ENCODE measurements at regions not wholly inside any gene's neighbourhood (a gene's known extent, or its start where the extent isn't known, plus 50 kb on each side); places are given as distances from the start of the nearest gene placed in this dataset.

DNA sequence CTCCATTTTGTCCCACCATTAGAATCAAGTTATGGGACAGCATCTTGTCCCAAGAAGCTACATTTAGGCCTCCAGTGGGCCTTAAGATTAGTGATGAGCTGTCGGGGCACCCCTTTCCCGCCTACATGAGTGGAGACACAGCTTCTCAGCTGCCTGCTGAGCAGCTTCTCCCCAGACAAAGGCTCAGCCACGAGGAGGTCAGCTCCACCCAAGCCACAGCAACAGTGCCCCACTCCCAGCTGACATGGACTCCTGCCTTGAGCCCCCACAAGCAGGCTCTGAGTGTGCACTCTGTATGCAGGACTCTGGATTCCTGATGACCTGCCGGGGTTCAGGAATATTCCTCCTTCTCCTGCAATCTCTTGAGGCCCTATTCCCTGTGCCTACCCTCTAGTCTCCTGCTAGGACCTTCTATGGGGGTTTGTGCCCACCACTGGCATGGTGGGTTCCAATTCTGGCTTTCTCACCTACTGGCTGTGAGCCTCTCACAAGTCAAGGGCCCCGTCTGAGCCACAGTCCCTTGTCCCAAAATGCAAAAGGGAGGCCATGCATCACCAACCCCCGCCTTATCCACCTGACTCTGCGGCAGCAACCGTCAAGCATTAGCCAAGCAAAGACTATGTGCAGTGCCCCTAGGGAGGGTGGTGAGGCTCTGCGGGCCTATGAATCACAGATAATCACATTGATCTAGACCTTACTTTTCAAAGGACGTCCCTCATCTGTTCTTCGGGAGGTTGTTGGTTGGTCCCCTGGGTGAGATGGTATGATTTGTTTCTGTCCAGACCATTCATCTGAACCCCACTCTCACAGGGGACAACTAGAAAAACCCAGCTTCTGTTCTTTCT, 269.1 kb downstream of the MED10 start:
- no peak overlapping the region for H3K9ac ChIP-seq (ENCODE audit: low read length in 3 of 3)
- no peak for DNase-seq
- no peak overlapping the region for H3K4me3 ChIP-seq (ENCODE audit: low read length in 3 of 3)
- no peaks in the 10 kb centered on the region for H3K36me3 ChIP-seq (ENCODE audit: control insufficient read depth in 2 of 3, insufficient read depth in 3 of 3, low read length in 3 of 3)
- no peak overlapping the region for H3K27ac ChIP-seq (ENCODE audit: low read depth in 2 of 2, low read length in 2 of 2)
- TF ChIP-seq, protein P1, sequence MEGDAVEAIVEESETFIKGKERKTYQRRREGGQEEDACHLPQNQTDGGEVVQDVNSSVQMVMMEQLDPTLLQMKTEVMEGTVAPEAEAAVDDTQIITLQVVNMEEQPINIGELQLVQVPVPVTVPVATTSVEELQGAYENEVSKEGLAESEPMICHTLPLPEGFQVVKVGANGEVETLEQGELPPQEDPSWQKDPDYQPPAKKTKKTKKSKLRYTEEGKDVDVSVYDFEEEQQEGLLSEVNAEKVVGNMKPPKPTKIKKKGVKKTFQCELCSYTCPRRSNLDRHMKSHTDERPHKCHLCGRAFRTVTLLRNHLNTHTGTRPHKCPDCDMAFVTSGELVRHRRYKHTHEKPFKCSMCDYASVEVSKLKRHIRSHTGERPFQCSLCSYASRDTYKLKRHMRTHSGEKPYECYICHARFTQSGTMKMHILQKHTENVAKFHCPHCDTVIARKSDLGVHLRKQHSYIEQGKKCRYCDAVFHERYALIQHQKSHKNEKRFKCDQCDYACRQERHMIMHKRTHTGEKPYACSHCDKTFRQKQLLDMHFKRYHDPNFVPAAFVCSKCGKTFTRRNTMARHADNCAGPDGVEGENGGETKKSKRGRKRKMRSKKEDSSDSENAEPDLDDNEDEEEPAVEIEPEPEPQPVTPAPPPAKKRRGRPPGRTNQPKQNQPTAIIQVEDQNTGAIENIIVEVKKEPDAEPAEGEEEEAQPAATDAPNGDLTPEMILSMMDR (IDR thresholded peaks at IDR 0.05; ENCODE audit: borderline replicate concordance, extremely low read depth, insufficient read depth), result no peak
- intact Hi-C loops (cut with DNase I), result no loop called here
- no peak for FAIRE-seq
- no peaks in the 10 kb centered on the region for H3K4me1 ChIP-seq (ENCODE audit: control insufficient read depth in 2 of 3, insufficient read depth in 2 of 3, low read depth in 1 of 3, low read length in 3 of 3)
- no peaks in the 10 kb centered on the region for H3K27me3 ChIP-seq (ENCODE audit: control insufficient read depth, insufficient read depth, low read length)
- H3K9me3 ChIP-seq (ENCODE audit: control insufficient read depth in 2 of 3, insufficient read depth in 1 of 3, low read length in 3 of 3), result no peaks in the 10 kb centered on the region

DNA sequence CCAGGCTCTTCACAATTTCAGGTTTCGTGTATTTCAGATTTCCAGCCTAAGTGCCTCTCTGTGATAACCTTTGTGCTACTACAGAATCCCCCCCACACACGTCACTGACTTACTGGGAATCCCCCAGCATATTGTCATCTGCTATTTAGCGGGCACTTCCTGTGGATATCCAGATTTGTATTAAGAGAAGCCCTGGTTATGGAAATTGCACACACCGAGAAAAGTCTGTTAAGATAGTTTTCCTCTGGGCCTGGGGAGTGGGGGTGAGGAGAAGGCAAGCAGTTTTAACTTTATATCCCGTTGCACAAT, 269.9 kb downstream of the MED10 start:
- TF ChIP-seq, protein P1 (IDR thresholded peaks at IDR 0.05; ENCODE audit: borderline replicate concordance, extremely low read depth, insufficient read depth), result no peak
- FAIRE-seq (no peak), DNase-seq (no peak)
- no peak overlapping the region for H3K27ac ChIP-seq (ENCODE audit: low read depth in 2 of 2, low read length in 2 of 2)
- H3K9ac ChIP-seq (ENCODE audit: low read length in 3 of 3), result no peak overlapping the region
- no peaks in the 10 kb centered on the region for H3K4me1 ChIP-seq (ENCODE audit: control insufficient read depth in 2 of 3, insufficient read depth in 2 of 3, low read depth in 1 of 3, low read length in 3 of 3)
- no peaks in the 10 kb centered on the region for H3K9me3 ChIP-seq (ENCODE audit: control insufficient read depth in 2 of 3, insufficient read depth in 1 of 3, low read length in 3 of 3)
- H3K36me3 ChIP-seq (ENCODE audit: control insufficient read depth in 2 of 3, insufficient read depth in 3 of 3, low read length in 3 of 3), result no peaks in the 10 kb centered on the region
- no peaks in the 10 kb centered on the region for H3K27me3 ChIP-seq (ENCODE audit: control insufficient read depth, insufficient read depth, low read length)
- H3K4me3 ChIP-seq (ENCODE audit: low read length in 3 of 3), result no peak overlapping the region
- intact Hi-C loops (cut with DNase I), result no loop called here

DNA sequence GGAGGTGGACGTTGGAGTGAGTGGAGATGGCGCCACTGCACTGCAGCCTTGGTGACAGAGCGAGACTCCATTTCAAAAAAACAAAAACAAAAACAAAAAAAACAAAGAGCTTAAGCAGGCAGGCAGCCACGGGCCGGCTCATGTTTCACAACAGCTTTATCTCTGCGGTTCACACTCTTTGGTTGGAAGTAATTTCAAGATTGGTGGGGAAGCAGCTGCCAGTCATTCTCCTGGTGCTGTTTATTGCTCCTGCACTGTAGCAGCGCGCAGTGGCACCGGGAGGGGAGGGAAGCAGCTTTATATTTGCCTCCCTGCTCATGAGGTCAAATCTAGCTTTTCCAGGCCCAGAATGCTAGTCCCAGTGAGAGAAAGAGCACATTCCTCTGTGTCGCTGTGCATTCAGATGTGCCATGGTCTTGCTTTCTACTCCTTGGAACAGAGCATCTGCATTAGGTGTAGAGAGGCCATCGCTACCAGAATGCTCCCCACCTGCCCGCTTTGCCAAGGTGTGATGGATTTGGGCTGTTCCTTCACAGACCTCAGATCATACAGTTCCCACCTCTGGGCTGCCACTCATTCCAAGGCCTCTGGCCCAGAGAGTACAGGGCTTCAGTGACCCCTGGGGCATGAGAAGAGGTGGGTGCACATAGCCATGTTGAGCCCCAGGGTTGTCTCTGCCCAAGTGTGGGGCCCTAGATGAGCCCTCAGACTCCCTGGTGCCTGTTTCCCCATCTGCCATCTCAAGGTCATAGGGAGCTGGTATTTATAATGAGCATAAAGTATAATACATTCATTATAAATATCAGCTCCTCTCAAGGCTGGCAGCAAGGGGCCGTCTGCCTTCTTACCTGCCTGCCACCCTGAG, 270.4 kb downstream of the MED10 start:
- TF ChIP-seq, protein P1 (IDR thresholded peaks at IDR 0.05; ENCODE audit: borderline replicate concordance, extremely low read depth, insufficient read depth), result no peak
- H3K4me3 ChIP-seq (ENCODE audit: low read length in 3 of 3), result no peak overlapping the region
- H3K4me1 ChIP-seq (ENCODE audit: control insufficient read depth in 2 of 3, insufficient read depth in 2 of 3, low read depth in 1 of 3, low read length in 3 of 3), result no peaks in the 10 kb centered on the region
- intact Hi-C loops (cut with DNase I), result no loop called here
- DNase-seq, result no peak
- no peaks in the 10 kb centered on the region for H3K9me3 ChIP-seq (ENCODE audit: control insufficient read depth in 2 of 3, insufficient read depth in 1 of 3, low read length in 3 of 3)
- FAIRE-seq, result no peak
- no peaks in the 10 kb centered on the region for H3K36me3 ChIP-seq (ENCODE audit: control insufficient read depth in 2 of 3, insufficient read depth in 3 of 3, low read length in 3 of 3)
- no peaks in the 10 kb centered on the region for H3K27me3 ChIP-seq (ENCODE audit: control insufficient read depth, insufficient read depth, low read length)
- no peak overlapping the region for H3K27ac ChIP-seq (ENCODE audit: low read depth in 2 of 2, low read length in 2 of 2)
- H3K9ac ChIP-seq (ENCODE audit: low read length in 3 of 3), result no peak overlapping the region
